SK-N-SH treated with all-trans-retinoic acid at 6 μM for 48 hours (cell line): ENCODE measurements at regions not wholly inside any gene's neighbourhood (a gene's known extent, or its start where the extent isn't known, plus 50 kb on each side); places are given as distances from the start of the nearest gene placed in this dataset.

Experiments
- ATAC-seq: fragments of 200-7000 bp; cut with Tn5 transposase; 3 replicates; pipeline ENCODE4 v1.9.1; 2020; ENCODE audit warnings: mild to moderate bottlenecking, moderate library complexity
- ARNTL ChIP-seq: fragments of 450-650 bp; formaldehyde crosslinking; IDR thresholded peaks from 2 replicates; pipeline ENCODE4 v1.5.0; 2020; ENCODE audit warnings: low read depth, mild to moderate bottlenecking, moderate library complexity, borderline replicate concordance
- BACH2 ChIP-seq: fragments of 250-450 bp; sonication (Bioruptor Pico); IDR thresholded peaks from 2 replicates; pipeline ENCODE4 v1.9.0; 2021; ENCODE audit warnings: mild to moderate bottlenecking, borderline replicate concordance
- CSDC2 ChIP-seq: fragments of 250-450 bp; sonication (Bioruptor Pico); IDR thresholded peaks from 2 replicates; pipeline ENCODE4 v1.5.0; 2020; ENCODE audit warnings: mild to moderate bottlenecking, moderate library complexity
- ESRRG ChIP-seq: fragments of 250-450 bp; sonication (Bioruptor Pico); IDR thresholded peaks from 2 replicates; pipeline ENCODE4 v1.6.1; 2021; ENCODE audit warnings: mild to moderate bottlenecking
- GLIS3 ChIP-seq: fragments of 250-450 bp; sonication (Bioruptor Pico); IDR thresholded peaks from 2 replicates; pipeline ENCODE4 v1.5.0; 2020; ENCODE audit warnings: mild to moderate bottlenecking, moderate library complexity
- ISL1 ChIP-seq: fragments of 250-450 bp; sonication (Bioruptor Pico); IDR thresholded peaks from 2 replicates; pipeline ENCODE4 v2.1.2; 2022; ENCODE audit warnings: mild to moderate bottlenecking, moderate library complexity
- OSR1 ChIP-seq: fragments of 250-450 bp; sonication (Bioruptor Pico); IDR thresholded peaks from 2 replicates; pipeline ENCODE4 v1.8.0; 2022; ENCODE audit warnings: moderate library complexity, mild to moderate bottlenecking, inconsistent platforms
- PPARA ChIP-seq: fragments of 250-450 bp; sonication (Bioruptor Pico); IDR thresholded peaks from 2 replicates; pipeline ENCODE4 v1.5.0; 2020; ENCODE audit warnings: mild to moderate bottlenecking, borderline replicate concordance
- RARB ChIP-seq: fragments of 250-450 bp; sonication (Bioruptor Pico); IDR thresholded peaks from 2 replicates; pipeline ENCODE4 v1.8.0; 2021; ENCODE audit warnings: mild to moderate bottlenecking, moderate library complexity
- SNAI2 ChIP-seq: fragments of 250-450 bp; sonication (Bioruptor Pico); IDR thresholded peaks from 2 replicates; pipeline ENCODE4 v1.5.0; 2020; ENCODE audit warnings: mild to moderate bottlenecking, moderate library complexity
- TCF4 ChIP-seq: fragments of 250-450 bp; sonication (Bioruptor Pico); IDR thresholded peaks from 2 replicates; pipeline ENCODE4 v1.8.0; 2021; ENCODE audit warnings: mild to moderate bottlenecking, moderate library complexity, borderline replicate concordance
- TOX ChIP-seq: fragments of 250-450 bp; sonication (Bioruptor Pico); IDR thresholded peaks from 2 replicates; pipeline ENCODE4 v1.8.0; 2021; ENCODE audit warnings: mild to moderate bottlenecking, moderate library complexity, borderline replicate concordance
- ZC3H10 ChIP-seq: fragments of 250-450 bp; sonication (Bioruptor Pico); IDR thresholded peaks from 2 replicates; pipeline ENCODE4 v1.5.1; 2021; ENCODE audit warnings: mild to moderate bottlenecking, moderate library complexity
- ZFP3 ChIP-seq: fragments of 250-450 bp; sonication (Bioruptor Pico); IDR thresholded peaks from 2 replicates; pipeline ENCODE4 v1.5.0; 2020; ENCODE audit warnings: mild to moderate bottlenecking, moderate library complexity
- ZFP30 ChIP-seq: fragments of 450-650 bp; formaldehyde crosslinking; IDR thresholded peaks from 2 replicates; pipeline ENCODE4 v1.5.0; 2022; ENCODE audit warnings: mild to moderate bottlenecking, moderate library complexity
- ZNF565 ChIP-seq: fragments of 450-650 bp; formaldehyde crosslinking; conservative IDR thresholded peaks from 2 replicates; pipeline ENCODE4 v1.5.0; 2020; ENCODE audit warnings: low read depth, mild to moderate bottlenecking, moderate library complexity
- ZNF70 ChIP-seq: fragments of 450-650 bp; formaldehyde crosslinking; IDR thresholded peaks from 2 replicates; pipeline ENCODE4 v1.5.0; 2020; ENCODE audit warnings: mild to moderate bottlenecking, moderate library complexity
- ZNF8 ChIP-seq: fragments of 450-650 bp; formaldehyde crosslinking; IDR thresholded peaks from 2 replicates; pipeline ENCODE4 v1.5.0; 2020; ENCODE audit warnings: mild to moderate bottlenecking, moderate library complexity
- TF ChIP-seq, protein P1 (sequence below): fragments of 250-450 bp; sonication (Bioruptor Pico); IDR thresholded peaks from 2 replicates; pipeline ENCODE4 v1.8.0; 2020; ENCODE audit warnings: mild to moderate bottlenecking, moderate library complexity, borderline replicate concordance
- TF ChIP-seq, protein P2 (sequence below): fragments of 250-450 bp; sonication (Bioruptor Pico); IDR thresholded peaks from 2 replicates; pipeline ENCODE4 v1.5.0; 2020; ENCODE audit warnings: mild to moderate bottlenecking, moderate library complexity
- TF ChIP-seq, protein P3 (sequence below): fragments of 250-450 bp; sonication (Bioruptor Pico); IDR thresholded peaks from 2 replicates; pipeline ENCODE4 v1.8.0; 2021; ENCODE audit warnings: low read depth, mild to moderate bottlenecking, moderate library complexity, borderline replicate concordance

DNA sequence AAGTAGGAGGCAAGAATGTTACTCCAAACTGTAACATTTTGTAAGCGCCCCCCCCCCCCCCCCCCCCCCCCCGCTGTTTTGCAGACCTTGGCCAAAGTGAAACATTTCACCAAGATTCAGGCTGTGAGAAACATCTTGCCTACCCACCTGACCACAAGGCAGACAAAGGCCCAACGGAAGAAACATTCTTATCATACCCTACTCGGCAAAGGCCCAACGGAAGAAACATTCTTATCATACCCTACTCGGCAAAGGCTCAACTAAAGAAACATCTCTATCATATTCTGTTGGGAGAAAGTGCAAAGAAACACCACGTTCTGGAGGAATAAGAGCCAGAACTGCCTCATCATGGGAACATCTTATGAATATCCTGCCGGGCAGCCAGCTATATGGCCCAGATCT lies 117.1 kb downstream of the JRKL start:
- no peak for TF ChIP-seq ZNF8 (CRISPR knock-in tag)

DNA sequence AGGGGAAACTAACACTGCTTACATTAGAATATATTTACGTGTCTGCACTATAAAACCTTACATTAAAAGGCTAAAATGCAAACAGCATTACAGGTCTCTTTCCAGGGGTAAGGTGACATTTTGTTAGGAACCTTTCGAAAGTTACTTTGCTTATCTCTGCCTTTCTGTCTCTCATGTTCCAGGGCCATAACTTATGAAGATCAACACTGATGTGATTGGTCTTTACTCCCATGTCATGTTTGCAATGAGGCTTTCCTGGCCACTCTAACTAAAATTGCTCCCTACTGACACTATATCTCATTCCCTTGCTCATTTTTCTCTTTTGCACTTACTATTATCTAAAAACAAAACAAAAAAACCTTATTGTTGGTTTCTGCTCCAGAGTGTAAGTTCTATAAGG lies 119.0 kb downstream of the JRKL start:
- no peak for TF ChIP-seq ZC3H10 (CRISPR knock-in tag)
- TF ChIP-seq ISL1 (CRISPR knock-in tag), result no peak
- no peak for TF ChIP-seq TCF4
- TF ChIP-seq BACH2 (CRISPR knock-in tag), result no peak
- no peak for TF ChIP-seq TOX
- TF ChIP-seq SNAI2 (CRISPR knock-in tag), result no peak
- TF ChIP-seq, protein P1, sequence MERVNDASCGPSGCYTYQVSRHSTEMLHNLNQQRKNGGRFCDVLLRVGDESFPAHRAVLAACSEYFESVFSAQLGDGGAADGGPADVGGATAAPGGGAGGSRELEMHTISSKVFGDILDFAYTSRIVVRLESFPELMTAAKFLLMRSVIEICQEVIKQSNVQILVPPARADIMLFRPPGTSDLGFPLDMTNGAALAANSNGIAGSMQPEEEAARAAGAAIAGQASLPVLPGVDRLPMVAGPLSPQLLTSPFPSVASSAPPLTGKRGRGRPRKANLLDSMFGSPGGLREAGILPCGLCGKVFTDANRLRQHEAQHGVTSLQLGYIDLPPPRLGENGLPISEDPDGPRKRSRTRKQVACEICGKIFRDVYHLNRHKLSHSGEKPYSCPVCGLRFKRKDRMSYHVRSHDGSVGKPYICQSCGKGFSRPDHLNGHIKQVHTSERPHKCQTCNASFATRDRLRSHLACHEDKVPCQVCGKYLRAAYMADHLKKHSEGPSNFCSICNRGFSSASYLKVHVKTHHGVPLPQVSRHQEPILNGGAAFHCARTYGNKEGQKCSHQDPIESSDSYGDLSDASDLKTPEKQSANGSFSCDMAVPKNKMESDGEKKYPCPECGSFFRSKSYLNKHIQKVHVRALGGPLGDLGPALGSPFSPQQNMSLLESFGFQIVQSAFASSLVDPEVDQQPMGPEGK (CRISPR knock-in tag), result no peak
- no peak for TF ChIP-seq CSDC2 (CRISPR knock-in tag)
- TF ChIP-seq ZNF8 (CRISPR knock-in tag), result no peak
- no peak for TF ChIP-seq GLIS3 (CRISPR knock-in tag)
- TF ChIP-seq OSR1 (CRISPR knock-in tag), result no peak
- TF ChIP-seq ZNF565 (CRISPR knock-in tag), result no peak
- TF ChIP-seq ZFP3 (CRISPR knock-in tag), result no peak
- TF ChIP-seq RARB (CRISPR knock-in tag), result no peak
- no peak for ATAC-seq

More for the DNA sequence above, 117.1 kb downstream of the JRKL start:
- ATAC-seq, result no peak

DNA sequence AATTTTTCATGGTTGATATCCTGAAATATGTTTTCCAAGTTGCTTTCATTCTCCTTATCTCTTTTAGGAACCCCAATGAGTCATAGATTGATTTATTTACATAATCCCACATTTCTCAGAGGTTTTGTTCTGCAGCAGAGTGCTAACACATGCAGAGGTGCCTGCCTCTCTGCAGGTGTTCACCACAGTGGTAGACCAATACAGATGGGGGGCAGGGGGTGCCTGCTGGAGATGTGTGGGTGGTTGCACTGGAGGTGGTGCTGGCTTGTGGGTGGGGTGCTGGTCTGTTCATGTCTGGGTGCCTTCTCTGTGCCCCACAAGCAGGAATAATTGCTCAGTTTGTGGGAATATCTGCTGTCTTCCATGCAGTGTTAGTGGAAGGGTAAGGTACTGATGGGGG lies 131.1 kb downstream of the JRKL start:
- no peak for TF ChIP-seq SNAI2 (CRISPR knock-in tag)
- TF ChIP-seq BACH2 (CRISPR knock-in tag), result no peak
- TF ChIP-seq, protein P2, sequence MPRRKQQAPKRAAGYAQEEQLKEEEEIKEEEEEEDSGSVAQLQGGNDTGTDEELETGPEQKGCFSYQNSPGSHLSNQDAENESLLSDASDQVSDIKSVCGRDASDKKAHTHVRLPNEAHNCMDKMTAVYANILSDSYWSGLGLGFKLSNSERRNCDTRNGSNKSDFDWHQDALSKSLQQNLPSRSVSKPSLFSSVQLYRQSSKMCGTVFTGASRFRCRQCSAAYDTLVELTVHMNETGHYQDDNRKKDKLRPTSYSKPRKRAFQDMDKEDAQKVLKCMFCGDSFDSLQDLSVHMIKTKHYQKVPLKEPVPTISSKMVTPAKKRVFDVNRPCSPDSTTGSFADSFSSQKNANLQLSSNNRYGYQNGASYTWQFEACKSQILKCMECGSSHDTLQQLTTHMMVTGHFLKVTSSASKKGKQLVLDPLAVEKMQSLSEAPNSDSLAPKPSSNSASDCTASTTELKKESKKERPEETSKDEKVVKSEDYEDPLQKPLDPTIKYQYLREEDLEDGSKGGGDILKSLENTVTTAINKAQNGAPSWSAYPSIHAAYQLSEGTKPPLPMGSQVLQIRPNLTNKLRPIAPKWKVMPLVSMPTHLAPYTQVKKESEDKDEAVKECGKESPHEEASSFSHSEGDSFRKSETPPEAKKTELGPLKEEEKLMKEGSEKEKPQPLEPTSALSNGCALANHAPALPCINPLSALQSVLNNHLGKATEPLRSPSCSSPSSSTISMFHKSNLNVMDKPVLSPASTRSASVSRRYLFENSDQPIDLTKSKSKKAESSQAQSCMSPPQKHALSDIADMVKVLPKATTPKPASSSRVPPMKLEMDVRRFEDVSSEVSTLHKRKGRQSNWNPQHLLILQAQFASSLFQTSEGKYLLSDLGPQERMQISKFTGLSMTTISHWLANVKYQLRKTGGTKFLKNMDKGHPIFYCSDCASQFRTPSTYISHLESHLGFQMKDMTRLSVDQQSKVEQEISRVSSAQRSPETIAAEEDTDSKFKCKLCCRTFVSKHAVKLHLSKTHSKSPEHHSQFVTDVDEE, result no peak
- no peak for TF ChIP-seq OSR1 (CRISPR knock-in tag)
- TF ChIP-seq, protein P3, sequence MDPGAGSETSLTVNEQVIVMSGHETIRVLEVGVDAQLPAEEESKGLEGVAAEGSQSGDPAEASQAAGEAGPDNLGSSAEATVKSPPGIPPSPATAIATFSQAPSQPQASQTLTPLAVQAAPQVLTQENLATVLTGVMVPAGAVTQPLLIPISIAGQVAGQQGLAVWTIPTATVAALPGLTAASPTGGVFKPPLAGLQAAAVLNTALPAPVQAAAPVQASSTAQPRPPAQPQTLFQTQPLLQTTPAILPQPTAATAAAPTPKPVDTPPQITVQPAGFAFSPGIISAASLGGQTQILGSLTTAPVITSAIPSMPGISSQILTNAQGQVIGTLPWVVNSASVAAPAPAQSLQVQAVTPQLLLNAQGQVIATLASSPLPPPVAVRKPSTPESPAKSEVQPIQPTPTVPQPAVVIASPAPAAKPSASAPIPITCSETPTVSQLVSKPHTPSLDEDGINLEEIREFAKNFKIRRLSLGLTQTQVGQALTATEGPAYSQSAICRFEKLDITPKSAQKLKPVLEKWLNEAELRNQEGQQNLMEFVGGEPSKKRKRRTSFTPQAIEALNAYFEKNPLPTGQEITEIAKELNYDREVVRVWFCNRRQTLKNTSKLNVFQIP (CRISPR knock-in tag), result no peak
- no peak for TF ChIP-seq GLIS3 (CRISPR knock-in tag)
- ATAC-seq, result no peak

DNA sequence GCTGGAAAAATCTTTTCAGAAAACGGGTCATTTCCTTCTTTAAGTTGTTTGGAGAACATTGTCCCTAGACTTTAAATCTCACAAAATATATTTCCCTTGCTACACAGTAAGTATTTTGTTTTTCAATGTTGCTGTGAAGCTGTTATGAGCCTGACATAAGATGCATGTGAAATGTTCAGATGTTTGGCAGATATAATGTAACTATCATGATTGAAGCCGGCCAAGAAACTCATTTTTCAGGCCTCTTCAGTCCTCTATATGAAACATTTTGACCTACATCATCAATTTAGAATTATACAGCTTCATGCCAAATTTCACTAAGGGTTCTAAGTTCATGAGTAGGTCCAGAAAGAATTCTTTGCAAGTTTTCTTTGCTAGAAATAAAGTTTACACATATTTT lies 133.8 kb downstream of the JRKL start:
- TF ChIP-seq BACH2 (CRISPR knock-in tag), result no peak
- no peak for TF ChIP-seq ZNF70 (CRISPR knock-in tag)
- TF ChIP-seq RARB (CRISPR knock-in tag), result no peak
- no peak for TF ChIP-seq TOX
- no peak for ATAC-seq

DNA sequence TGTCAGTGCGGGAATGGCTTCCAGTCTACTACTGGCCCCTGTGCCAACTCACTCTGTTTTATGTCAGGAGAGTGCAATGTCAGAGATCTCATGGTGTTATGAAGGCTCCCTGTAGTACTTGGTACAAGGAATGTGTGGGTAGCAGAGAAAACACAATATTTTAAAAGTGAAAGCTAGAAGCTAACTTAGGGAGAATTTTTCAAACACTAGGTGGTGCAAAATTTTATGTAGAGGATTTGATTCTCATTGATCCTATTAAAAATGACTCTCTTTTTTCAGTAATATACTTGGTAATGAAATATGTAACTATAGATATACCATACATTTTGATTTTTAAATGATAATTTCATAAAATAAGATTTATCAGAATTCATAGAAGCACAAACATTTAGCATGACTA lies 134.7 kb downstream of the JRKL start:
- ATAC-seq, result no peak; the same call in 2 of the 3 replicates
- TF ChIP-seq TCF4 (no peak), BACH2 (CRISPR knock-in tag) (no peak), ARNTL (no peak), ZC3H10 (CRISPR knock-in tag) (no peak), PPARA (no peak), RARB (CRISPR knock-in tag) (no peak), ISL1 (CRISPR knock-in tag) (no peak), ZNF565 (CRISPR knock-in tag) (no peak), CSDC2 (CRISPR knock-in tag) (no peak), GLIS3 (CRISPR knock-in tag) (no peak), ZNF70 (CRISPR knock-in tag) (no peak), ZFP3 (CRISPR knock-in tag) (no peak), ESRRG (CRISPR knock-in tag) (no peak), ZNF8 (CRISPR knock-in tag) (no peak), ZFP30 (no peak)
- TF ChIP-seq, protein P1 (CRISPR knock-in tag), result no peak
- TF ChIP-seq, protein P3 (CRISPR knock-in tag), result no peak
- TF ChIP-seq, all 23 proteins: peak for 0
